NB4 (cell line): ENCODE measurements at regions not wholly inside any gene's neighbourhood (a gene's known extent, or its start where the extent isn't known, plus 50 kb on each side); places are given as distances from the start of the nearest gene placed in this dataset.
A peak's percentile ranks its signal among the peaks of the same experiment; 100 is the strongest.

Experiments
- DNase-seq: peaks from one replicate; pipeline ENCODE4 v3.0.0; 2010; ENCODE audit warnings: low read depth
- H3K4me3 ChIP-seq: one replicate; pipeline ENCODE4 v1.5.1; 2011; ENCODE audit warnings: mild to moderate bottlenecking, low read depth, low read length, moderate library complexity
- MYC ChIP-seq: IDR thresholded peaks from 2 replicates; pipeline ENCODE4 v1.6.1; 2011; ENCODE audit warnings: low read depth, low read length
- POLR2A ChIP-seq: IDR thresholded peaks from 2 replicates; pipeline ENCODE4 v1.6.1; 2011; ENCODE audit warnings: mild to moderate bottlenecking; ENCODE audit not compliant: insufficient read length; ENCODE audit errors: extremely low read depth
- TF ChIP-seq, protein P1 (sequence below): IDR thresholded peaks from one replicate; pipeline ENCODE4 v1.5.1; 2012; ENCODE audit warnings: low read depth, low read length
- TF ChIP-seq, protein P2 (sequence below): IDR thresholded peaks from 2 replicates; pipeline ENCODE4 v1.6.1; 2011; ENCODE audit warnings: low read depth, low read length

DNA sequence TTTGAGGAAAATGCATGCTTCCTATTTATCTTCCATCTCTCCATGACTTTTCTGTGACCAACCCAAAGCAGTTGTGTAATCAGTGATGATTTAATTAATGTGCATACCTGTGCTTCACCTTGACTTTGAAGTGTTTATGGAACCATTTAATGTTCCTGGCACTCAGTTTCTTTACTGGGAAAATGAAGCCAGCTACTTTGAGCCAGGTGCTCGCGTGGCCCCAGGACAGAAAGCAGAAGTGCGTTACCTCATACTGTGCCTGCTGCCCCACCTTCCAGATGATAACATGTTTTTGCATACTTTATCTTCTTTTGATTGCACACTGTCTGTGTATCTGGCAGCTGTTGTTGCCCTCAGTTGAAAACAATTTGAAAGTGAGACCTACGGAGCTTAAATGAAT lies 61.3 kb downstream of the PMAIP1 start:
- TF ChIP-seq MYC = no peak
- TF ChIP-seq, protein P1, sequence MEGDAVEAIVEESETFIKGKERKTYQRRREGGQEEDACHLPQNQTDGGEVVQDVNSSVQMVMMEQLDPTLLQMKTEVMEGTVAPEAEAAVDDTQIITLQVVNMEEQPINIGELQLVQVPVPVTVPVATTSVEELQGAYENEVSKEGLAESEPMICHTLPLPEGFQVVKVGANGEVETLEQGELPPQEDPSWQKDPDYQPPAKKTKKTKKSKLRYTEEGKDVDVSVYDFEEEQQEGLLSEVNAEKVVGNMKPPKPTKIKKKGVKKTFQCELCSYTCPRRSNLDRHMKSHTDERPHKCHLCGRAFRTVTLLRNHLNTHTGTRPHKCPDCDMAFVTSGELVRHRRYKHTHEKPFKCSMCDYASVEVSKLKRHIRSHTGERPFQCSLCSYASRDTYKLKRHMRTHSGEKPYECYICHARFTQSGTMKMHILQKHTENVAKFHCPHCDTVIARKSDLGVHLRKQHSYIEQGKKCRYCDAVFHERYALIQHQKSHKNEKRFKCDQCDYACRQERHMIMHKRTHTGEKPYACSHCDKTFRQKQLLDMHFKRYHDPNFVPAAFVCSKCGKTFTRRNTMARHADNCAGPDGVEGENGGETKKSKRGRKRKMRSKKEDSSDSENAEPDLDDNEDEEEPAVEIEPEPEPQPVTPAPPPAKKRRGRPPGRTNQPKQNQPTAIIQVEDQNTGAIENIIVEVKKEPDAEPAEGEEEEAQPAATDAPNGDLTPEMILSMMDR = no peak
- TF ChIP-seq, protein P2, sequence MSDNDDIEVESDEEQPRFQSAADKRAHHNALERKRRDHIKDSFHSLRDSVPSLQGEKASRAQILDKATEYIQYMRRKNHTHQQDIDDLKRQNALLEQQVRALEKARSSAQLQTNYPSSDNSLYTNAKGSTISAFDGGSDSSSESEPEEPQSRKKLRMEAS = no peak
- TF ChIP-seq POLR2A = no peak
- DNase-seq = no peak
- H3K4me3 ChIP-seq = no peak overlapping the region

DNA sequence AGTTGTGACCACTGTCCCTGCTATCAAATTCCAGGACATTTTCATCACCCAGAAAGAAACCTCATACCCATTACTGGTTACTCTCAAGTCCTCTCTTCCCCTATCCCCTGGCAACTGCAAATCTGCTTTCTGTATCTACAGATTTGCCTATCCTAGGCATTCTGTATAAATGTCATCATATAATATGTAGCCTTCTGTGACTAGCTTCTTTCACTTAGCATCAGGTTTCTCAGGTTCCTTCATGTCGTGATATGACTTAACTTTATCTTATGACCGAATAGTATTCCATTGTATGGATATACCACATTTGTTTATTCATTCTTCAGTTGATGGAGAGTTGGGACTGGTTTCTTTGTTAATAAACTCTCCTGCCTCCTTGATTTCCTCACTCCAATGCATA lies 60.5 kb downstream of the PMAIP1 start:
- no peak overlapping the region for H3K4me3 ChIP-seq
- TF ChIP-seq, protein P1 = no peak
- TF ChIP-seq, protein P2 = no peak
- TF ChIP-seq POLR2A = no peak
- no peak for TF ChIP-seq MYC
- DNase-seq = no peak

DNA sequence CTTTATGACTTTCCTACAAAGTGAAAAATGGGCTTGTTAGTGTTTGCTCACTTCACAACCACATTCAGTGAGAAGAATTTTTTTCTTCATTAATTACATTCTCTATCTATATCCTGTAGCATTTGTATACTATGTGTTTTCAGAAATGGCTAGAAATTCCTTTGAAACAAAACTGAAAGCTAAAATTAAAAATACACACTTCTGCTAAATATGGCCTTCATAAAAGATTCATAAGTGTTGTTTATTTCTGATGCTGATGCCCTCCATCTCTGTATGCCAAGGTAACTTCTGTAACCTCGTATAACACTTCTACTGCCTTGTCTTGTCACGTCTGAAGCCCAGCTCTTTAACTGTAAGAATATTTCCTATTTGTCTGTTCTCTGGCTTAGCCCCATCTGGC lies 59.8 kb downstream of the PMAIP1 start:
- no peak for DNase-seq
- no peak overlapping the region for H3K4me3 ChIP-seq
- TF ChIP-seq, protein P2 = no peak
- TF ChIP-seq POLR2A = no peak
- TF ChIP-seq, protein P1 = no peak
- TF ChIP-seq MYC = no peak

DNA sequence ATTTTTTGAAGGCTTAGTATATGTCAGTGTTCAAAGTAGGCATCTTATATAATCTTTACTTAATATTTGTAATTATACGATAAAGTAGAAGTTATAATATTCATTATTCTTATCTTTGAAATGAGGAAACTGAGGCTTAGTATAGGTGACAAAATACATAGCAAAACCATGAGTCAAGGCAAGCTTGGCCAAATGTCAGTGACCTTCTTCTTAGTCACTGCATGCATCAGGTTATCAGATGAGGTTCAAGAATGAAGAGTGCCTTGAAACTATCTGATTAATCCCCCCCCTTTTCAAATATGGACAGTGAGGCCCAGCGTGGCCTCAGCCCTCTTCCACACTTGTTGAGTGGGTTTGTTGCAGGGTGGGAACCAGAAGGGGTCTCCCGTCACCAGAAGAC lies 59.3 kb downstream of the PMAIP1 start:
- no peak for DNase-seq
- H3K4me3 ChIP-seq = no peak overlapping the region
- no peak for TF ChIP-seq POLR2A
- TF ChIP-seq, protein P2 = no peak
- TF ChIP-seq, protein P1 = no peak

DNA sequence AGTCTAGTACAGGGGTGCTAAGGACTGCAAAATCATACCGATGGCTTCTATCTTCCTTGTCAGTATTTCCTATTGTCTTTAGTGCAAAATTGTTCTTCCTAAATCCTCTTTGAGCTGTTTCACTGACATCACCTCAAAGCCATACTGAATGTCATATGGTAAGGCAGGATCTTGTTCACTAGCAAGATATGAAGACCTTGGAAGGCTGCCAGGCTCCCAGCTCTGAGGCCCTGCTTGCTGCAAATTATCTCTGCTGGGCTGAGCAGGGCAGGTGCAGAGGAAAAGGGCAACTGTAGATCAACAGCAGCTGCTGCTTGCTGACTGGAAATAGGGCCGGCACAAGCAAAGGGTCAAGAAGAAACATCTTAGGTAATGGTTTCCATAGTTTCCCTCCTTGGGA lies 58.2 kb downstream of the PMAIP1 start:
- peak; percentile 5 for DNase-seq
- TF ChIP-seq MYC (no peak), POLR2A (no peak)
- TF ChIP-seq, protein P2 = no peak
- TF ChIP-seq, protein P1 = no peak
- H3K4me3 ChIP-seq = no peak overlapping the region

DNA sequence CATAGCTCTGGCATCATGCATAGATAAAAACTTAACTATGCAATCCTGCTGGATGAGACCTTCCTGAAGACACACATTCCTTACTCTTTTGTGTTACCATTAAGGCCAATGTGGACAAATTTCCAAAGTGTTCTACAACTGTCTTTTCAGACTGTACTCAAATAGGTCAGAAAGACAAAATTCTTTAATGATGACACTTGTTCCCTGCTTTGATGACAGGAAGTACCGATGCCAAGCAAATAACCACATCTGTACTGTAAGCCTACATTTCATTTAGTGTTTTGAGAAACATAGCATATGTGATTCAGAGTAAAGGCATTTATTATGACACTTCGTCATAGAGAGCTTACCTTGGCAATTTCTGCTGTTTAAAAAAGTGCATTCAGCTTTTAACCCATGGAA lies 55.0 kb downstream of the PMAIP1 start:
- H3K4me3 ChIP-seq = no peak overlapping the region
- no peak for DNase-seq
- TF ChIP-seq POLR2A = no peak
- TF ChIP-seq MYC = no peak
- TF ChIP-seq, protein P1 = no peak
- TF ChIP-seq, protein P2 = no peak
